Testis (tissue), 2 donors: ENCODE measurements at regions not wholly inside any gene's neighbourhood (a gene's known extent, or its start where the extent isn't known, plus 50 kb on each side); places are given as distances from the start of the nearest gene placed in this dataset.

ENCODE experiments used
- DNase-seq: peaks from one replicate; pipeline ENCODE4 v3.0.0-alpha.2; 2019
- H3K27ac ChIP-seq, 2 donors: fragments of 200-600 bp; sonication (generic); one replicate each; pipeline ENCODE4 v1.5.1; 2019
- H3K27me3 ChIP-seq: fragments of 200-600 bp; sonication (generic); one replicate; pipeline ENCODE4 v1.5.1; 2019
- H3K36me3 ChIP-seq: fragments of 200-600 bp; sonication (generic); one replicate; pipeline ENCODE4 v1.5.1; 2017; ENCODE audit warnings: low read depth; ENCODE audit errors: missing control alignments
- H3K4me1 ChIP-seq: fragments of 200-600 bp; sonication (generic); one replicate; pipeline ENCODE4 v1.5.1; 2019
- H3K4me3 ChIP-seq, 2 donors: fragments of 200-600 bp; sonication (generic); one replicate each; pipeline ENCODE4 v1.5.1; 2017 to 2019
- H3K9me3 ChIP-seq: fragments of 200-600 bp; sonication (generic); one replicate; pipeline ENCODE4 v1.5.1; 2017
- POLR2A ChIP-seq: fragments of 450-650 bp; IDR thresholded peaks from one replicate; pipeline ENCODE4 v1.6.1; 2017; ENCODE audit warnings: antibody characterized with exemption, mild to moderate bottlenecking, moderate library complexity
- WGBS, 2 donors: methylation state at CpG; one replicate each; pipeline ENCODE4 v1.1.5; 2018; 5-methylcytosine and 5-hydroxymethylcytosine counted together
- intact Hi-C: fragments of 100-400 bp; cut with DNase I; formaldehyde crosslinking; loops from one replicate; pipeline ENCODE4 v1.15.1; 2023; ENCODE audit warnings: low total_unique reads
- TF ChIP-seq, protein P1 (sequence below), 3 experiments: fragments of 450-650 bp in 2 of 3; fragments of 200-600 bp in 1 of 3; sonication (generic) in 1 of 3; IDR thresholded peaks; one replicate each; pipeline ENCODE4 v1.5.1; 2016 to 2019; ENCODE audit warnings: antibody characterized with exemption in 3 of 3, mild to moderate bottlenecking in 2 of 3, moderate library complexity in 1 of 3

DNA sequence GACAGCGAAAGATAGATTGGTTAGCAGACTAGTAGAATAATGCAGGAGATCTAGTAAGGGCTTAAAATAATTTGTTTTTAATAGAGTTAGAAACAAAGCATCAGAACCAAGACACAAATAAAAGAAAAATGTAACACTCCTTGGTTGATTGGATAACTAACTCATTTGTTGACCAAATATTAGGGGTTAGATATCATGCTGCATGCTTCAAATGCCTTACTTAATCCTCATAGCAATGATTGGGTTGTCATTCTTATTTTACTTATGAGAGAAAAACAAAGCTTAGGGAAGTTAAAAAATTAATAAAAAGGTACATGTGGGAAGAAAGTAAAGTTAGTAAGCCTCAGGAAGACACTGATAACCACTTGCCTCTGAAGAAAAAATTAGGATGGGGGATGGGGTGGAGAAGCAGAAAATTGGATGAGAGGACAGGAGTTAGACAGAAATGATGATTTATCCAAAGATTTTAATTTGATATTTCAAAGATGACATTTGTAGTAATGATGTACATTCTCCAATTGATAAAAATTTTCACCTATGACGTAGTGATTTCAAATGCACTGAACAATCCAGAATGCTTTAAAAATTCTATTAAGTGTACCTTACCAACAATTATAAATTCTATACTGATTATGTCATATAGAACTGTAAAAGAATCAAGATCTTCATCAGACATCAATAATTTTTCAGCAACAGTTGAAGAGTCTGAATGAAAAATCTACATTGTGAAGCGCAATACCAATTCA, 374.7 kb downstream of the COL11A1 start:
- H3K4me1 ChIP-seq = no peaks in the 10 kb centered on the region
- no peak overlapping the region for H3K27ac ChIP-seq
- WGBS, 2 donors = 91 to 95% methylated on average over 3 of the region's 3 CpGs
- H3K36me3 ChIP-seq = no peaks in the 10 kb centered on the region
- no peaks in the 10 kb centered on the region for H3K9me3 ChIP-seq
- no peak for DNase-seq
- no peaks in the 10 kb centered on the region for H3K27me3 ChIP-seq
- no peak overlapping the region for H3K4me3 ChIP-seq
- TF ChIP-seq, protein P1, sequence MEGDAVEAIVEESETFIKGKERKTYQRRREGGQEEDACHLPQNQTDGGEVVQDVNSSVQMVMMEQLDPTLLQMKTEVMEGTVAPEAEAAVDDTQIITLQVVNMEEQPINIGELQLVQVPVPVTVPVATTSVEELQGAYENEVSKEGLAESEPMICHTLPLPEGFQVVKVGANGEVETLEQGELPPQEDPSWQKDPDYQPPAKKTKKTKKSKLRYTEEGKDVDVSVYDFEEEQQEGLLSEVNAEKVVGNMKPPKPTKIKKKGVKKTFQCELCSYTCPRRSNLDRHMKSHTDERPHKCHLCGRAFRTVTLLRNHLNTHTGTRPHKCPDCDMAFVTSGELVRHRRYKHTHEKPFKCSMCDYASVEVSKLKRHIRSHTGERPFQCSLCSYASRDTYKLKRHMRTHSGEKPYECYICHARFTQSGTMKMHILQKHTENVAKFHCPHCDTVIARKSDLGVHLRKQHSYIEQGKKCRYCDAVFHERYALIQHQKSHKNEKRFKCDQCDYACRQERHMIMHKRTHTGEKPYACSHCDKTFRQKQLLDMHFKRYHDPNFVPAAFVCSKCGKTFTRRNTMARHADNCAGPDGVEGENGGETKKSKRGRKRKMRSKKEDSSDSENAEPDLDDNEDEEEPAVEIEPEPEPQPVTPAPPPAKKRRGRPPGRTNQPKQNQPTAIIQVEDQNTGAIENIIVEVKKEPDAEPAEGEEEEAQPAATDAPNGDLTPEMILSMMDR (IDR thresholded peaks at IDR 0.05) = no peak
- no peak for TF ChIP-seq POLR2A
- intact Hi-C loops = no loop called here

DNA sequence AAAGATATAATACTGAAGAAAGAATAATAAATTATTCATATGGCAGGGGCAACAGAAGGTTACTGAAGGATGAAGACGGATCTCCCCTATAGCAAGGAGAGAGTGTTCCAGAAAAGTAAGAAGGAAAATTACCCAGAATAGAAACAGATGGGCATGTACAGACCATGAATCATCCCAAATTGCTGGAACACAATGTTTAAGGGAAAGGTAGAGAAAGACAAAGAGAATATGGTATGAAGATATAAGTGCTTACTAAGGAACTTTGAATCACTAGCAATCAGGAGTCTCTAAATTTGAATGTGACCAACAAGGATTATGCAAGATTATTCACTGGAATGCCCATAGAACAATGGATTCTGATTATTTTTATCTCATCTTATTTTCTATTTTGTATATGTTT, 375.4 kb downstream of the COL11A1 start:
- intact Hi-C loops = no loop called here
- TF ChIP-seq, protein P1 (IDR thresholded peaks at IDR 0.05) = no peak
- TF ChIP-seq POLR2A = no peak
- Histone ChIP-seq H3K4me3 (no peak overlapping the region), H3K4me1 (no peaks in the 10 kb centered on the region), H3K27me3 (no peaks in the 10 kb centered on the region), H3K27ac (no peak overlapping the region), H3K36me3 (no peaks in the 10 kb centered on the region), H3K9me3 (no peaks in the 10 kb centered on the region)
- no peak for DNase-seq
- 52 to 59% methylated on average over 1 of the region's 1 CpG for WGBS, 2 donors

DNA sequence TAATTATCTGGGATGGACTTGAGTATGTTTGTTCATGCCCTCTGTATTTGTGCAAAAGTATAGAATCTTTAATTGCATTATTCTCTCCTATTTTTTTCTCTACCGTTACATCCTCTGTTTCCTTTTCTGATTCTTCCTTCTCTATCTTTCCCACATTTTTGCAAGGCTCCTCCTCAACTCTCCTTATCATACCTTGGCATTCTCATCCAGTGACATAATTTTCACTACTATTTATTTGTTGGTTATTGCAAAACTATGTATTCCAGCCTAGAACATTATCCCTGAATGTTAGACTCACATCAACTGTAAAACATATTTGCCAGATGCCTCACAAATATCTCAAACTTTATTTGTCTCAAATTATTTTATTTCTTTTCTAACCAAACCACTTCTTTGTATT, 381.9 kb downstream of the COL11A1 start:
- Histone ChIP-seq H3K4me3 (no peak overlapping the region), H3K36me3 (no peaks in the 10 kb centered on the region), H3K27me3 (no peaks in the 10 kb centered on the region), H3K4me1 (no peaks in the 10 kb centered on the region), H3K9me3 (no peaks in the 10 kb centered on the region), H3K27ac (no peak overlapping the region)
- 58 to 66% methylated on average over 1 of the region's 1 CpG for WGBS, 2 donors
- TF ChIP-seq, protein P1 (IDR thresholded peaks at IDR 0.05) = no peak
- no peak for TF ChIP-seq POLR2A
- no peak for DNase-seq
- intact Hi-C loops = no loop called here

DNA sequence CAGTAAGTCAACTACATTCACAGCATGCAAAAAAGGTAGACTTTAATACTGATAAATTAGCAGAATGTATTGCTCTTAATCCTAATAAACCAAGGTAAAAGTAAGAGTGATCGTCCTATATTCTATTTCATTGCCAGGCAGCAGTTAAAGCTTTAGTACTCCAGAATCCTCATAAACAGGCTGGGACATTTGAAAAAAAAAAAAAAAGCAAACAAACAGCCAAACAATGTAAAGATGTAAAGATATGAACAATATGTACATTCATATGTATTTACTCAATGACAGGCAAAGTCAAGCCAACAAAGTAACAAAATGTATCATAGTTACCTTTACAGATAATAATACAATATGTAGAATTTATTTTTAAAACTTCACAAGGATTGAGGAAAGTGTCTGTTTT, 383.6 kb downstream of the COL11A1 start:
- Histone ChIP-seq H3K4me1 (no peaks in the 10 kb centered on the region), H3K27ac (no peak overlapping the region), H3K9me3 (no peaks in the 10 kb centered on the region), H3K36me3 (no peaks in the 10 kb centered on the region), H3K27me3 (no peaks in the 10 kb centered on the region), H3K4me3 (no peak overlapping the region)
- TF ChIP-seq, protein P1 (IDR thresholded peaks at IDR 0.05) = no peak
- no peak for TF ChIP-seq POLR2A
- DNase-seq = no peak
- intact Hi-C loops = no loop called here
- whole genome bisulfite sequencing, 2 donors = 89 to 93% methylated on average over 1 of the region's 1 CpG

DNA sequence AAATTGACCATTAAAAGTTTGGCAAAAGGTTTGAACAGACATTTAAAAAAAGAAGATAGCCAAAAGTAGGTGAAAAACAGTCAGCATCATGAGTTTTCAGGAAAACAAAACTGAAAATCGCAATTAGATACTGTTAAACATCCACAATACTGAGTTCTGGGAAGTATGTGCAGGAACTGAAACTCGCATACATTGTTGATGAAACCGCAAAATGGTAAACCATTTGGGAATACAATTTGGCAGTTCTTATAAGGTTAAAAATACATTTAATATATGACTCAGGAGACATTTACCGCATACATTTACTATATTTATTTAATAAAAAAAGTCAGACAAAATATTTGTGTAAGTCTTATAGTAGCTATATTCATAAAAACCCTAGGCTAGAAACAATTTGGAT, 393.2 kb downstream of the COL11A1 start:
- no peak for DNase-seq
- Histone ChIP-seq H3K9me3 (no peaks in the 10 kb centered on the region), H3K4me3 (no peak overlapping the region), H3K36me3 (no peaks in the 10 kb centered on the region), H3K27ac (no peak overlapping the region), H3K27me3 (no peaks in the 10 kb centered on the region), H3K4me1 (no peaks in the 10 kb centered on the region)
- WGBS, 2 donors = 83 to 86% methylated on average over 4 of the region's 4 CpGs
- TF ChIP-seq, protein P1 (IDR thresholded peaks at IDR 0.05) = no peak
- TF ChIP-seq POLR2A = no peak
- intact Hi-C loops = no loop called here
